HEK293 (cell line): ENCODE measurements at regions not wholly inside any gene's neighbourhood (a gene's known extent, or its start where the extent isn't known, plus 50 kb on each side); places are given as distances from the start of the nearest gene placed in this dataset.

Source experiments
- CTCF ChIP-seq: fragments of 450-650 bp; formaldehyde crosslinking; IDR thresholded peaks from 2 replicates; pipeline ENCODE4 v1.5.1; 2016; ENCODE audit warnings: missing biosample characterization, missing genetic modification characterization
- GFI1B ChIP-seq: fragments of 450-650 bp; formaldehyde crosslinking; IDR thresholded peaks from 2 replicates; pipeline ENCODE4 v1.5.1; 2016; ENCODE audit warnings: missing biosample characterization, missing genetic modification characterization
- KLF1 ChIP-seq: fragments of 450-650 bp; formaldehyde crosslinking; IDR thresholded peaks from 2 replicates; pipeline ENCODE4 v1.5.1; 2016; ENCODE audit warnings: missing biosample characterization, missing genetic modification characterization
- TCF7L2 ChIP-seq: IDR thresholded peaks from 2 replicates; pipeline ENCODE4 v1.6.1; 2011; ENCODE audit warnings: low read depth, mild to moderate bottlenecking, inconsistent platforms, low read length, moderate library complexity, borderline replicate concordance
- ZNF510 ChIP-seq: fragments of 450-650 bp; formaldehyde crosslinking; IDR thresholded peaks from 2 replicates; pipeline ENCODE4 v1.5.1; 2018; ENCODE audit warnings: mild to moderate bottlenecking, missing genetic modification characterization, missing biosample characterization; ENCODE audit not compliant: insufficient replicate concordance
- ZNF530 ChIP-seq: fragments of 450-650 bp; formaldehyde crosslinking; IDR thresholded peaks from 2 replicates; pipeline ENCODE4 v1.5.1; 2016; ENCODE audit warnings: low read depth, missing biosample characterization, missing genetic modification characterization
- ZNF548 ChIP-seq: fragments of 450-650 bp; formaldehyde crosslinking; IDR thresholded peaks from 2 replicates; pipeline ENCODE4 v1.5.1; 2016; ENCODE audit warnings: missing biosample characterization, missing genetic modification characterization
- ZNF549 ChIP-seq: fragments of 450-650 bp; IDR thresholded peaks from 2 replicates; pipeline ENCODE4 v1.5.1; 2018; ENCODE audit warnings: missing biosample characterization, missing genetic modification characterization, mild to moderate bottlenecking, inconsistent platforms, moderate library complexity
- ZNF654 ChIP-seq: fragments of 450-650 bp; formaldehyde crosslinking; IDR thresholded peaks from 2 replicates; pipeline ENCODE4 v1.5.1; 2016; ENCODE audit warnings: low read depth, missing biosample characterization, missing genetic modification characterization
- ZNF785 ChIP-seq: fragments of 450-650 bp; formaldehyde crosslinking; IDR thresholded peaks from 2 replicates; pipeline ENCODE4 v1.5.1; 2016; ENCODE audit warnings: missing biosample characterization, missing genetic modification characterization

- TF ChIP-seq CTCF (tag by site-specific recombination) (no peak), ZNF785 (no peak), TCF7L2 (no peak), ZNF654 (tag by site-specific recombination) (no peak), ZNF510 (tag by site-specific recombination) (no peak), ZNF530 (tag by site-specific recombination) (no peak), GFI1B (tag by site-specific recombination) (no peak), ZNF549 (tag by site-specific recombination) (no peak), ZNF548 (tag by site-specific recombination) (no peak), KLF1 (no peak)
These were observed 94.5 kb downstream of the RFPL4B start for GRCh38 chr6:112441607-112442006.
